ENCODE measurements at regions not wholly inside any gene's neighbourhood (a gene's known extent, or its start where the extent isn't known, plus 50 kb on each side); places are given as distances from the start of the nearest gene placed in this dataset.
"Not testable (repeated sequence)": the region's sequence is repeated elsewhere in the genome, so short reads cannot be mapped to it uniquely, and the experiment has no call there.

GRCh38 chr9:78905387-78905786, 608.5 kb downstream of the PSAT1 start:
- no peak for DNase-seq

DNA sequence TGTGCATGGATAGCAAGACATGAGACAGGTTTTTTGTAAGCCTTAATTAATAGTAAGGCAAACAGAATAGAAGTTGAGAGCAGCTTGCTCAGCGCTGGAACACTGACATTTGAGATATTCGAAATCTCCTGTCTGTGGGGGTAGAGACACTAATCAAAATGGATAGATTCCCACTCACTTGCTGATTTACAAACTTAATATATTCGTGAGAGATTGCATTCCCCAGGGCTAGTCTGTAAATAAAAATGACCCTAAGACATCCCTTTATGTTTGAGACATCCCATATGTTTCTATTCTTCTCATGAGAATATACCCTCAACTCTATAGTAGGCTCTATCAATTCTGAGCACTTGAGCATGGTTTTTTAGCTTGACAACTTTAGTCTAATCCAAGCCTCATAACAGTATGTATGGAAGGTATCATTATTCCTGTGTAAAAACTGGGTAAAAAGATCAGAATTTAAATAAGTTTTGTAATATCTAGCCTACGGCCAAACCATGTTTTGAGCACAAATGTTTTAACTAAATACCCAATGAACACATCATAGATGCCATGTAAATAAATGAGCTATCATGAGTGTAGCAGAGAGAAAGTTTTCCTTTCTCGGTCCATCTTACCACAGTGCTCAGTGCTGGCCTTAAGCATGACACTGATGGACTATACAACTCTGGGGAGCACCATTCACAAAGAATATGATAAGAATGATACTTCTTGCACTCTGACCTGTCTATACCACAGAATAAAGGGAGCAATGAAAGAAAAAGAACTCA, 609.2 kb downstream of the PSAT1 start:
- peak; percentile 62 for DNase-seq

DNA sequence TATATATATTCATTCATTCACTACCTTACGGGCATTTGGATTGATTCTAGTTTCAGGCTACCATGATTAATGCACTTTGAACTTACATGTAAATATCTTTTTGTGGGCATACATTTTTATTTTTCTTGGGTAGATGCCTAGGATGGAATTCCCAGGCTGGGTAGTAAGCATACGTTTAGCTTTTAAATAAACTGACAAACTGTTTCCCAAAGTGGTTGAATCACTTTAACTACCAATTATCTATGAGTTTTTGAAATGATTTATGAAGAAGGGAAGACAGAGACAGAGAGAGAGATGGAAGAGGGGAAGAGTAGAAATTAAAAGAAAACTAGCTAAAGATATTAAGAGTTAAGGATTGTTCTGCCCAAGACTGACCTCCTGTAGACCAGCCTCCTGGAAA, 612.6 kb downstream of the PSAT1 start:
- DNase-seq, result no peak

DNA sequence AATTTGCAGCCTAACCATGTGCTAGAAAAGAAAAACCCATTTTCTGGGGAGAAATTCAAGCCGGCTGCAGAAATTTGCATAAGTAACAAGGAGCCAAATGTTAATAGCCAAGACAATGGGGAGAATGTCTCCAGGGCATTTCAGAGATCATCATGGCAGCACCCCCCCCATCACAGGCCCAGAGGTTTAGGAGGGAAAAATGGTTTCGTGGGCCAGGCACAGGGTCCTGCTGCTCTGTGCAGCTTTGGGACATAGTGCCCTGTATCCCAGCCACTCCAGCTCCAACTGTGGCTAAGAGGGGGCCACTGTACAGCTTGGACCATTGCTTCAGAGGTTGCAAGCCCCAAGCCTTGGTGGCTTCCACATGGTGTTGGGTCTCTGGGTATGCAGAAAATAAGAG, 620.0 kb downstream of the PSAT1 start:
- DNase-seq, result not testable (repeated sequence)

DNA sequence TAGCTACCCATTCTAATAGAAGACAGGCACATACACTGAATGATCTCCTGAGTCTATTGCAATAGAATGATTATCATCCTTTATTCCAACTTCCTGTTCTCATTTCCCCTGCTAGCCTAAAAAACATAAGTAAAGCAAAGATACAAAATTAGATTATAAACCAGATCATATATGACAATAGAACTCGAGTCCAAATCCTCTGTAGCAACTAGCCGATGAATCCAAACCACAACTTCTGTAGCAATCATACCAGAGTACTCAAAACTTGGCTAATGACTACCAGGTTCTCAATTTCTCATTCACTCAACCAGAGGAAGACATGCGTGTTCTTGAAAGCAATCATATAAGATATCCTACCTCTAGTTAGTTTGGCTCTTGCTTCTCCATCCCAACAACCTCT, 622.1 kb downstream of the PSAT1 start:
- no peak for DNase-seq

GRCh38 chr9:78919701-78920100, 622.8 kb downstream of the PSAT1 start:
- DNase-seq, result no peak

DNA sequence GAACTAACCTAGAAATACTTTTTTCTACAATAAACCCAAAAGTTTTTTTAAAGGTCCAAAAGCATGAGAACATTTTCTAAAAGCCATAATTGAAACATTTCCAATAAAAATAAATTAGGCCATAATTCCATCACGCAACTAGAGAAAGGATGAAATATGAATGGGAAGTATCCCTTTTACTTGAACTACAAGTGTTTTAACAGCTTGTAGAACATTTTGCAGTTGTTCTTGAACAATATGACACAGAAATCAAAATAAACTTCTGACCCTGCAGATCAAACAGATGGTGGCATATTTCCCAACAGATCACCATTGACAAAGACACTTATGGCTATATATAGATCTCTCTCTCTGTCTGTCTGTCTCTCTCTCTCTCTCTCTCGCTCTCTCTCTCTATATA, 624.4 kb downstream of the PSAT1 start:
- DNase-seq, result no peak

- DNase-seq, result no peak
Observed at GRCh38 chr9:78923966-78924659, 627.2 kb downstream of the PSAT1 start.

DNA sequence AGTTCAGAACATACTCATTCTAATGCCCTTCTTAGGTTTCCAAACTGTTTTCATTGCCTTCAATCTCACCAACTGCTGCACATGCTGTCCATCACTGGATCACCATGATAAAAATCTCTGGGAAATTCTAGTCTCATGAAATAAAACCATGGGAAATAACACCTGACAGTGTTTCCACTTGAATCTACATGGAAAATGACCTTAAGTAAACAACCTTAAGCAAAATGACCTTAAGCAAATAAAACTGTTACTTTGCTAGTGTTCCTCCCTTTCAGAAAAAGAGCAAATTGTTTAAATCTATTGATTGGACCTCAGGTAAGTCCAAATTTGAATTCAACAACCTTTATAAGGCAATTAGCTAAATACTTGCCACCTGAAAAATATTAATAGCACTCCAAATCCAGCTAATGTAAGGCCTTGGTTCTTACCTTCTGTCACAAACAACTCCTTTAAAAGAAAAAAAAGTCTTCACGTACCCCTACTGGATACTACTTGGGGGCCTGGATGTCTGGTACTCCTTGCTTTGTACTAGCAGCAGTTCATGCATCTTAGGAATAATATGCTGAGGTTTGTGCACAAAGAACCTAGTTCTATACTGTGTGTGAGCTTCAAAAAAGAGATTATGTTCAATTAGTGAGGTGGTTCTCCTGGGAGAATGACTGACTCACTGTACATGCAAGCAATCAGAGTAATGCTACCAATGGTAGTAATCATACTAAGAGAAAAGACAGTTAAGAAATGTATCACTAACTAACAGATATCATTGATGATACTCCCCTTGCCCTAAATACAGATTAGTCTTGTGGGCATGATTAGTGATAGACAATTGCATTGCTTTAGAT, 630.4 kb downstream of the PSAT1 start:
- no peak for DNase-seq

- peak; percentile 79 for DNase-seq
Observed at GRCh38 chr9:78928625-78929405, 631.9 kb downstream of the PSAT1 start.

- DNase-seq, result no peak
Observed at GRCh38 chr9:78930281-78930680, 633.4 kb downstream of the PSAT1 start.

GRCh38 chr9:78932849-78933627, 636.1 kb downstream of the PSAT1 start:
- DNase-seq, result no peak

- DNase-seq, result no peak
Observed at GRCh38 chr9:78934880-78935279, 636.9 kb upstream of the TLE4 start.

DNA sequence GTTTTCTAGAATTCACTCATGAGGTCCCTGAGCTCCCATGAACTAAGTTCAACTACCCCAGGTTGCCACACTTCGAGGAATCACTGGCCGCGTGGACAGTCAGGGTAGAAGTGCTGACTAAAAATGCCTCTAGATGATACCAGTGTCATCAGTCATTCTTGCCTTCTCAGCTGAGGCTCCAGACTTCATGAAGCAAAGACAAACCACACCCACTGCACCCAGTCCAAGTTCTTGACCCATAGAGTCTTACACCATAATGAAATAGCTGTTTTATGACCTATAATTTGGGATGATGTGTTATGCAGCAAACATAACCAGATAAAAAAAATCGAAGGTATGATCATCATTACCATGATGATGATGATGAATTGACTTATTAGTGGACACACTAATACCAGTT, 632.9 kb upstream of the TLE4 start:
- DNase-seq, result no peak

GRCh38 chr9:78939311-78940065, 632.3 kb upstream of the TLE4 start:
- DNase-seq, result no peak

DNA sequence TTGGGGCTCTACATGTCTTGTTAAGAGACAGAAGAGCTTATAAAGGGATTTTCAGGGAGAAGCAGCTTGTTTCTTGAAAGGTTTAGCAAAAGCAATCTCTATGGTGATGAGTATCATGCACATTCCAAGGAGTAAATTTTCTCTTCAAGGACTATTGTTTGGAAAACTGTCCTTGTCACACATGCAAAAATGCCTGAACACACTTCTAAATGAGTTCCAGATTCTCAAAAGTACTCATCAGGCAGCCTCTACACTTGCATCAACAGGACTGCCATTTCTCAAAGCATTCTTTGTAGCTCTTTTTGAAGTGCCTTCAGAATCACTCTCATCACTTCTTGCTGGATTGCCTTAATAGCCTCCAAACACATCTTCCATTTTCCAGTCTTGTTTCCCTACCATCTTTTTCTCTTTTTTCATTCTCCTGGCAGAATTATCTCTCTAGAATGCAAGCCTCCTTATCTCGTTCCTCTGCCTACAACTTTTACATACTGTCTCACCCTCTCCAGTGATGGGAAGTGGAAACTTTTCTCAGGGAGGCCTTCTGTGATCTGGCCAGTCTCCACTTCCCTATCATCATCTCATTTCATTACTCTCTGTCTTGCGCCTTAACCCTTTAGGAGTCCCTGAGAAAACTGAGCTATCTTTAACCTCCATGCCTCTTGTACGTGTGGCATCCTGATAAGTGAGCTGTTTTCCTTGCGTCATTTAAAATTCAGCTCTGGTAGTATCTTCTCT, 631.5 kb upstream of the TLE4 start:
- DNase-seq, result no peak

- DNase-seq, result no peak
Observed at GRCh38 chr9:78954286-78954685, 617.5 kb upstream of the TLE4 start.

DNA sequence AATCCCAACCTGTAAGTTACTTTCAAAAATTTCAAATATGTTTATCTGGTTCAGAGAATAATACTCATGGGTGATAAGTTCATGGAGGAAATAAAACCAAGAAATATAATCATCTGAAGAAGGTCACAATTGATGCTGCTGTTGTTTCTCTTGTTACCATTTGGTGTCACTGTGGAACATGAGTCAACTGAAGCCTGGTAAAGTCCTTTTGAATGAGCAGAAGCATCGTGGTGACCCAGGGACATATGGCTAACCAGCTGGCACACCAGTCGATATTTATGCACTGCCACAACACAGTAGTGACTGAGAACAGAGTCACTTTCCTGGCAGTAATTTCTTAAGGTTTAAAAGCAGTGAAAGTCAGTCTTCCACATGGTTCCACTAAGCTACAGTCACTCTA, 612.9 kb upstream of the TLE4 start:
- no peak for DNase-seq

DNA sequence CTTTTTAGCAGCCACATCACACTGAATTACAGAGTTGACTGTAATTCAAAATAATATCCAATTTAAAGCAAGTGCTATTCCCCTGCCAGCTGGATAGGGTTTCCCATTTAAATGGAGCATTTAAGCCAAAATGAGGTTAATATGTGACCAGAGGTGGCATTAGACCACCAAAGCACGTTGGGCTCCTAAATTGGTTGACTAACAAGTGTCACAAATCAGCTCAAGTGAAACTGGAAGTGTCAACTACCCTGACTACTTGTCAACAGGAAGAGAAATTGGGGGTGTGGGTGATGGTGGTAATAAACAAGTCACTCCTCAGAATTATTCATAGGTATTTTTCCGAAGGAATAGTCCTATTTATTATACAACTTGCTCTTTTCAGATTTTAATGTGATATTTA, 609.6 kb upstream of the TLE4 start:
- DNase-seq, result no peak

- no peak for DNase-seq
Observed at GRCh38 chr9:78963911-78964310, 607.9 kb upstream of the TLE4 start.

Data from renal pelvis (tissue), 1 donor.